ENCODE measurements at regions not wholly inside any gene's neighbourhood (a gene's known extent, or its start where the extent isn't known, plus 50 kb on each side); places are given as distances from the start of the nearest gene placed in this dataset.
"Not testable (repeated sequence)": the region's sequence is repeated elsewhere in the genome, so short reads cannot be mapped to it uniquely, and the experiment has no call there.

GRCh38 chr18:43987061-43987460, 693.6 kb upstream of the SETBP1 start:
- DNase-seq (ENCODE audit: extremely low read depth in 1 of 11, low read depth in 9 of 11, low spot score in 4 of 11): not testable (repeated sequence)

- no peak for DNase-seq (ENCODE audit: extremely low read depth in 1 of 11, low read depth in 9 of 11, low spot score in 4 of 11)
Observed at GRCh38 chr18:43992741-43993140, 687.9 kb upstream of the SETBP1 start.

- no peak for DNase-seq (ENCODE audit: extremely low read depth in 1 of 11, low read depth in 9 of 11, low spot score in 4 of 11)
Observed at GRCh38 chr18:43994381-43994780, 686.3 kb upstream of the SETBP1 start.

- DNase-seq (ENCODE audit: extremely low read depth in 1 of 11, low read depth in 9 of 11, low spot score in 4 of 11): no peak
Observed at GRCh38 chr18:44013871-44014270, 666.8 kb upstream of the SETBP1 start.

GRCh38 chr18:44025421-44025820, 655.3 kb upstream of the SETBP1 start:
- no peak for DNase-seq (ENCODE audit: extremely low read depth in 1 of 11, low read depth in 9 of 11, low spot score in 4 of 11)

- DNase-seq (ENCODE audit: extremely low read depth in 1 of 11, low read depth in 9 of 11, low spot score in 4 of 11): no peak
Observed at GRCh38 chr18:44028109-44028508, 652.6 kb upstream of the SETBP1 start.

- DNase-seq (ENCODE audit: extremely low read depth in 1 of 11, low read depth in 9 of 11, low spot score in 4 of 11): no peak
Observed at GRCh38 chr18:44031063-44031462, 649.6 kb upstream of the SETBP1 start.

GRCh38 chr18:44033144-44033701, 647.5 kb upstream of the SETBP1 start:
- peak in 2 of 11 donors; percentile 4 to 18 for DNase-seq (ENCODE audit: extremely low read depth in 1 of 11, low read depth in 9 of 11, low spot score in 4 of 11)

GRCh38 chr18:44035554-44035953, 645.1 kb upstream of the SETBP1 start:
- DNase-seq (ENCODE audit: extremely low read depth in 1 of 11, low read depth in 9 of 11, low spot score in 4 of 11): no peak

GRCh38 chr18:44036501-44036900, 644.2 kb upstream of the SETBP1 start:
- no peak for DNase-seq (ENCODE audit: extremely low read depth in 1 of 11, low read depth in 9 of 11, low spot score in 4 of 11)

- no peak for DNase-seq (ENCODE audit: extremely low read depth in 1 of 11, low read depth in 9 of 11, low spot score in 4 of 11)
Observed at GRCh38 chr18:44039216-44039615, 641.5 kb upstream of the SETBP1 start.

GRCh38 chr18:44039826-44040225, 640.9 kb upstream of the SETBP1 start:
- DNase-seq (ENCODE audit: extremely low read depth in 1 of 11, low read depth in 9 of 11, low spot score in 4 of 11): no peak

- no peak for DNase-seq (ENCODE audit: extremely low read depth in 1 of 11, low read depth in 9 of 11, low spot score in 4 of 11)
Observed at GRCh38 chr18:44041553-44041952, 639.1 kb upstream of the SETBP1 start.

- DNase-seq (ENCODE audit: extremely low read depth in 1 of 11, low read depth in 9 of 11, low spot score in 4 of 11): no peak
Observed at GRCh38 chr18:44041961-44042360, 638.7 kb upstream of the SETBP1 start.

GRCh38 chr18:44046376-44046975, 634.2 kb upstream of the SETBP1 start:
- DNase-seq (ENCODE audit: extremely low read depth in 1 of 11, low read depth in 9 of 11, low spot score in 4 of 11): no peak

GRCh38 chr18:44047585-44047984, 633.1 kb upstream of the SETBP1 start:
- no peak for DNase-seq (ENCODE audit: extremely low read depth in 1 of 11, low read depth in 9 of 11, low spot score in 4 of 11)

- DNase-seq (ENCODE audit: extremely low read depth in 1 of 11, low read depth in 9 of 11, low spot score in 4 of 11): no peak
Observed at GRCh38 chr18:44048435-44048834, 632.3 kb upstream of the SETBP1 start.

GRCh38 chr18:44048846-44049245, 631.8 kb upstream of the SETBP1 start:
- no peak for DNase-seq (ENCODE audit: extremely low read depth in 1 of 11, low read depth in 9 of 11, low spot score in 4 of 11)

- peak in 2 of 11 donors; percentile 12 to 22 for DNase-seq (ENCODE audit: extremely low read depth in 1 of 11, low read depth in 9 of 11, low spot score in 4 of 11)
Observed at GRCh38 chr18:44051026-44051425, 629.7 kb upstream of the SETBP1 start.

GRCh38 chr18:44054514-44054913, 626.2 kb upstream of the SETBP1 start:
- no peak for DNase-seq (ENCODE audit: extremely low read depth in 1 of 11, low read depth in 9 of 11, low spot score in 4 of 11)

GRCh38 chr18:44060197-44060596, 620.5 kb upstream of the SETBP1 start:
- DNase-seq (ENCODE audit: extremely low read depth in 1 of 11, low read depth in 9 of 11, low spot score in 4 of 11): no peak
